ENCODE measurements at regions not wholly inside any gene's neighbourhood (a gene's known extent, or its start where the extent isn't known, plus 50 kb on each side); places are given as distances from the start of the nearest gene placed in this dataset.

DNA sequence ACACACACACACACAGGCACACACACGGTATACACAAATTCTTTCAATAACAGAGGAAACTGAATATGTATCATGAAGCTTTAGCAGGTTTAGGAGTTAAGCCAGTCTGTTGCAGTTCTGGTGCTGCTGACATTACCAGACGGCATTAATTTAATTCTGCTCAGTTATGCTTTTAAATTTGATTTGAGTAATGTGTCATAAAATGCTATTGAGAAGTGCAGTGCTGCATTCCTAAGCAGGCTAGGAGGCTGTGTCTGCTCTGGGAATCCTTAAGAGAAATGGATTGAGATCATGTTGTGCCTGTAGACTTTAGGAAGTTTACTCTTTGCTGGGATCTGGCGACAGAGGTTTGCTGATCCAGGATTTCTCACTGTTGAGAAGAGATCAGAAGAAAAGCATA lies 733.8 kb downstream of the BRINP1 start:
- DNase-seq (ENCODE audit: insufficient read length, low spot score, missing footprints), result no peak
- Histone ChIP-seq H2AFZ (ENCODE audit: low read length) (no peak overlapping the region), H3K27me3 (ENCODE audit: insufficient read depth, low read length) (no peaks in the 10 kb centered on the region), H3K9me3 (ENCODE audit: low read depth, low read length) (no peaks in the 10 kb centered on the region), H3K4me2 (ENCODE audit: insufficient read depth, low read length) (no peak overlapping the region), H3K79me2 (ENCODE audit: insufficient read depth, low read length) (no peaks in the 10 kb centered on the region), H3K27ac (ENCODE audit: low read depth, low read length) (no peak overlapping the region), H4K20me1 (ENCODE audit: insufficient read depth, low read length) (no peaks in the 10 kb centered on the region), H3K4me1 (ENCODE audit: insufficient read depth, low read length) (no peaks in the 10 kb centered on the region), H3K36me3 (ENCODE audit: insufficient read depth, low read length) (no peaks in the 10 kb centered on the region), H3K4me3 (ENCODE audit: insufficient read depth, low read length) (no peak overlapping the region)
- TF ChIP-seq, protein P1, sequence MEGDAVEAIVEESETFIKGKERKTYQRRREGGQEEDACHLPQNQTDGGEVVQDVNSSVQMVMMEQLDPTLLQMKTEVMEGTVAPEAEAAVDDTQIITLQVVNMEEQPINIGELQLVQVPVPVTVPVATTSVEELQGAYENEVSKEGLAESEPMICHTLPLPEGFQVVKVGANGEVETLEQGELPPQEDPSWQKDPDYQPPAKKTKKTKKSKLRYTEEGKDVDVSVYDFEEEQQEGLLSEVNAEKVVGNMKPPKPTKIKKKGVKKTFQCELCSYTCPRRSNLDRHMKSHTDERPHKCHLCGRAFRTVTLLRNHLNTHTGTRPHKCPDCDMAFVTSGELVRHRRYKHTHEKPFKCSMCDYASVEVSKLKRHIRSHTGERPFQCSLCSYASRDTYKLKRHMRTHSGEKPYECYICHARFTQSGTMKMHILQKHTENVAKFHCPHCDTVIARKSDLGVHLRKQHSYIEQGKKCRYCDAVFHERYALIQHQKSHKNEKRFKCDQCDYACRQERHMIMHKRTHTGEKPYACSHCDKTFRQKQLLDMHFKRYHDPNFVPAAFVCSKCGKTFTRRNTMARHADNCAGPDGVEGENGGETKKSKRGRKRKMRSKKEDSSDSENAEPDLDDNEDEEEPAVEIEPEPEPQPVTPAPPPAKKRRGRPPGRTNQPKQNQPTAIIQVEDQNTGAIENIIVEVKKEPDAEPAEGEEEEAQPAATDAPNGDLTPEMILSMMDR (IDR thresholded peaks at IDR 0.05; ENCODE audit: extremely low read depth, low read depth, low read length), result no peak

DNA sequence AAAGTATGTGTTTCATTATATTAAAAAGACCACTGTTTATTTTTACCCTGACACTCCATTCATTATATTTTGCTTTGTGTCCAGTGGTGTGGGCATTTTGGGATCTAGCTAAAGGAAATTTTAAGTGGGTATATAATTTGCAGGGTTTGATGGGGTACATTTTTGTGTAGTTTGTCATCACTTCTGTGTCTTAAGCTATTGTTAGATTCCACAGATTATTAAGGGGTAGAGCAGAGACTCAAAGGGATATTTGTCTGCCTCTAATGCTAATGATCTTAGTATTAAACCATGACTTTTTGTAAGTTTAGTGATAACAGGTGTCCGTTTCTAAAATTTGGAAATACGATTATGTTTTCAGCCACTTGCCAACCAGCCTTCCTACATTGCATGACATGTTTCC lies 731.6 kb downstream of the BRINP1 start:
- Histone ChIP-seq H3K27me3 (ENCODE audit: insufficient read depth, low read length) (no peaks in the 10 kb centered on the region), H3K9me3 (ENCODE audit: low read depth, low read length) (no peaks in the 10 kb centered on the region), H3K4me3 (ENCODE audit: insufficient read depth, low read length) (no peak overlapping the region), H3K27ac (ENCODE audit: low read depth, low read length) (no peak overlapping the region), H2AFZ (ENCODE audit: low read length) (no peak overlapping the region), H3K4me1 (ENCODE audit: insufficient read depth, low read length) (no peaks in the 10 kb centered on the region), H3K4me2 (ENCODE audit: insufficient read depth, low read length) (no peak overlapping the region), H3K79me2 (ENCODE audit: insufficient read depth, low read length) (no peaks in the 10 kb centered on the region), H3K36me3 (ENCODE audit: insufficient read depth, low read length) (no peaks in the 10 kb centered on the region), H4K20me1 (ENCODE audit: insufficient read depth, low read length) (no peaks in the 10 kb centered on the region)
- TF ChIP-seq, protein P1 (IDR thresholded peaks at IDR 0.05; ENCODE audit: extremely low read depth, low read depth, low read length), result no peak
- DNase-seq (ENCODE audit: insufficient read length, low spot score, missing footprints), result no peak

DNA sequence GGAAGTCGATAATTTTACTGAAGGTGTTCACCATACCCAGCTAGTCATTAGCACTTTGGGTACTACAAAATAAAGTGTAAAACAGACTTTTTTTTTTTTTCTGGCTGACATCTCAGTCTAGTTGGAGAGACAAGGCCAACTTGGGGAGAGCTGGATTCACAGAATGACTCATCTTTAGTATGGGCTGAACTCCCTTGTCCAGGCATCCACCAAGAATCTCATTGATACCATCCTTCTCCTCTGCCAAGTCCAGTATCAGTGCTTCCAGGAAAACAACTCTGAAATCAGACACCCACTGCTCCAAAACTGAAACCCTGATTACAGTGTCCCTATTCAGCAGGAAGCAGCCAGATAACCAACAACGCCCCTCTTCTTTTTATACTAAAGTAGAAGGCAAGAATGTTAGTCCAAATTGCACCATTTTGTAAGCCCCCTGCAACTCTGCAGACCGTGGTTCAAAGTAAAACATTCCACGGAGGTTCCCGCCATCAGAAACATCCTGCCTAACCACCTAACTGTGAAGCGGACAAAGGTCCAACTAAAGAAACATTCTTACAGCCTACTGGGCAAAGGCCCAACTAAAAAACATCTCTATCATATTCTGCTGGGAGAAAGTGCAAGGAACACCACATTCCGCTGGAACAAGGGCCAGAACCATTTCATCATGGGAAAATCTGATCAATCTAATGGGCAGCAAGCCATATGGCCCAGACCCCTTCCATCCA lies 728.2 kb downstream of the BRINP1 start:
- H4K20me1 ChIP-seq (ENCODE audit: insufficient read depth, low read length), result no peaks in the 10 kb centered on the region
- no peaks in the 10 kb centered on the region for H3K36me3 ChIP-seq (ENCODE audit: insufficient read depth, low read length)
- no peak overlapping the region for H3K4me3 ChIP-seq (ENCODE audit: insufficient read depth, low read length)
- H3K27me3 ChIP-seq (ENCODE audit: insufficient read depth, low read length), result no peaks in the 10 kb centered on the region
- H3K4me1 ChIP-seq (ENCODE audit: insufficient read depth, low read length), result no peaks in the 10 kb centered on the region
- no peaks in the 10 kb centered on the region for H3K9me3 ChIP-seq (ENCODE audit: low read depth, low read length)
- H3K79me2 ChIP-seq (ENCODE audit: insufficient read depth, low read length), result no peaks in the 10 kb centered on the region
- H2AFZ ChIP-seq (ENCODE audit: low read length), result no peak overlapping the region
- TF ChIP-seq, protein P1 (IDR thresholded peaks at IDR 0.05; ENCODE audit: extremely low read depth, low read depth, low read length), result no peak
- H3K4me2 ChIP-seq (ENCODE audit: insufficient read depth, low read length), result no peak overlapping the region
- no peak for DNase-seq (ENCODE audit: insufficient read length, low spot score, missing footprints)
- H3K27ac ChIP-seq (ENCODE audit: low read depth, low read length), result no peak overlapping the region

DNA sequence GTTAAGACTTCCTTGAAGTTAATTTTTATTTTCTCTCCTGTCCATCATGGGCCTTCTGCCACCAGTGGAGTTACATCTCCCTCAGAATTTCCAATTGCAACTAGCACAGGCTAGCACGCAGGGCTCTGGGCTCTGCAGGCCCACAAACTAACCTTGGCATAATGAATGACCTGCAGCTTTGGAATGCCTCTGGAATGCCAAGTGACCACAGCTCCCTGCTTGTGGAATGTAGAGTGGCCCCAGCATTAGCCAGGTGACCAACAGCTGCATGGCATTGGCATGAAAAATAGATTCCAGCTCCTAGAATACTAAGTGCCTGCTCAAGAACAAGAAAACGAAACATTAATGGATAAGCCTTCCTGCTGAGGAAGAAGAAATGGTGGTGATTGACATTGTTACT lies 726.1 kb downstream of the BRINP1 start:
- H3K4me2 ChIP-seq (ENCODE audit: insufficient read depth, low read length), result no peak overlapping the region
- no peaks in the 10 kb centered on the region for H3K27me3 ChIP-seq (ENCODE audit: insufficient read depth, low read length)
- H3K4me3 ChIP-seq (ENCODE audit: insufficient read depth, low read length), result no peak overlapping the region
- H3K9me3 ChIP-seq (ENCODE audit: low read depth, low read length), result peaks cover 5% of the 10 kb centered on the region
- H3K4me1 ChIP-seq (ENCODE audit: insufficient read depth, low read length), result no peaks in the 10 kb centered on the region
- no peak overlapping the region for H3K27ac ChIP-seq (ENCODE audit: low read depth, low read length)
- no peaks in the 10 kb centered on the region for H4K20me1 ChIP-seq (ENCODE audit: insufficient read depth, low read length)
- H2AFZ ChIP-seq (ENCODE audit: low read length), result no peak overlapping the region
- no peaks in the 10 kb centered on the region for H3K36me3 ChIP-seq (ENCODE audit: insufficient read depth, low read length)
- TF ChIP-seq, protein P1 (IDR thresholded peaks at IDR 0.05; ENCODE audit: extremely low read depth, low read depth, low read length), result no peak
- no peak for DNase-seq (ENCODE audit: insufficient read length, low spot score, missing footprints)
- H3K79me2 ChIP-seq (ENCODE audit: insufficient read depth, low read length), result no peaks in the 10 kb centered on the region
